ENCODE measurements at regions not wholly inside any gene's neighbourhood (a gene's known extent, or its start where the extent isn't known, plus 50 kb on each side); places are given as distances from the start of the nearest gene placed in this dataset.

- TF ChIP-seq CTCF (IDR thresholded peaks at IDR 0.05) = no peak
- TF ChIP-seq POLR2A (IDR thresholded peaks at IDR 0.05) = no peak
These were observed 477.0 kb downstream of the PCNX1 start for GRCh38 chr14:71384007-71384845.
